Hepatocyte (in vitro differentiated cells): ENCODE measurements at regions not wholly inside any gene's neighbourhood (a gene's known extent, or its start where the extent isn't known, plus 50 kb on each side); places are given as distances from the start of the nearest gene placed in this dataset.

Experiments used
- CTCF ChIP-seq: fragments of 200-600 bp; sonication (generic); IDR thresholded peaks from 2 replicates; pipeline ENCODE4 v1.5.1; 2016; ENCODE audit warnings: antibody characterized with exemption, mild to moderate bottlenecking; ENCODE audit not compliant: poor library complexity
- EZH2 ChIP-seq: fragments of 200-600 bp; sonication (generic); IDR thresholded peaks from 2 replicates; pipeline ENCODE4 v1.6.1; 2016; ENCODE audit warnings: antibody characterized with exemption, mild to moderate bottlenecking, borderline replicate concordance

GRCh38 chr1:80531182-80531581, 1269.6 kb upstream of the ADGRL2 start:
- TF ChIP-seq CTCF: no peak
- no peak for TF ChIP-seq EZH2
